ENCODE measurements at regions not wholly inside any gene's neighbourhood (a gene's known extent, or its start where the extent isn't known, plus 50 kb on each side); places are given as distances from the start of the nearest gene placed in this dataset.

- ATAC-seq (no peak), FAIRE-seq (no peak), DNase-seq (ENCODE audit: low read depth, low spot score) (no peak)
- Histone ChIP-seq H4K20me1 (ENCODE audit: control insufficient read depth, insufficient read depth) (no peaks in the 10 kb centered on the region), H3K4me3 (no peak overlapping the region), H2AFZ (ENCODE audit: control insufficient read depth, low read depth, low read length) (no peak overlapping the region), H3K4me1 (ENCODE audit: control insufficient read depth, insufficient read depth, low read length) (no peaks in the 10 kb centered on the region), H3K36me3 (ENCODE audit: control insufficient read depth in 2 of 2, insufficient read depth in 2 of 2, low read length in 1 of 2) (no peaks in the 10 kb centered on the region), H3K9me3 (replicated peaks; ENCODE audit: control insufficient read depth, insufficient read depth, low read length) (no peaks in the 10 kb centered on the region), H3K4me2 (ENCODE audit: control insufficient read depth, insufficient read depth) (no peak overlapping the region), H3K79me2 (ENCODE audit: control insufficient read depth, insufficient read depth, low read length) (no peaks in the 10 kb centered on the region), H3K27ac (ENCODE audit: control insufficient read depth, insufficient read depth) (no peak overlapping the region), H3K9ac (ENCODE audit: control insufficient read depth, insufficient read depth, low read length) (no peak overlapping the region), H3K27me3 (replicated peaks in 1 of 2; ENCODE audit: control insufficient read depth in 2 of 2, insufficient read depth in 2 of 2, low read length in 1 of 2) (no peaks in the 10 kb centered on the region)
- ChIA-PET SMC1A (ENCODE audit: uncharacterized antibody, unreplicated experiment) (no interaction called here), POLR2A (no interaction called here), RAD21 (ENCODE audit: unreplicated experiment) (no interaction called here), CTCF (no interaction called here)
- no peak for TF ChIP-seq E2F8 (IDR thresholded peaks at IDR 0.05; ENCODE audit: low read depth, partially characterized antibody)
- no peak for TF ChIP-seq PML (IDR thresholded peaks at IDR 0.05; ENCODE audit: low read length)
- TF ChIP-seq RBBP5 (conservative IDR thresholded peaks at IDR 0.05): no peak
- no peak for TF ChIP-seq MYC (IDR thresholded peaks at IDR 0.05; ENCODE audit: insufficient read depth, insufficient read length, insufficient replicate concordance, low read length, severe bottlenecking)
- in situ Hi-C loops (cut with MboI) (loop anchor here (10.0 kb wide), 1 partner anchor 1787 kb away; no protein-coding TSS in a partner anchor), intact Hi-C loops (cut with micrococcal nuclease; ENCODE audit: unreplicated experiment) (no loop called here)
- BruUV-seq (replicated peaks): no TSS peak
- 4% methylated on average over 6 of the region's 6 CpGs for WGBS (ENCODE audit: insufficient coverage, insufficient replicate concordance, low lambda C conversion rate, missing lambda C conversion rate)
Observed at GRCh38 chr11:36997656-36998055, 399.6 kb upstream of the RAG2 start.

GRCh38 chr11:36996795-36997194 lies 398.8 kb upstream of the RAG2 start:
- H3K27me3 ChIP-seq (replicated peaks in 1 of 2; ENCODE audit: control insufficient read depth in 2 of 2, insufficient read depth in 2 of 2, low read length in 1 of 2): no peaks in the 10 kb centered on the region
- no peak overlapping the region for H3K27ac ChIP-seq (ENCODE audit: control insufficient read depth, insufficient read depth)
- H4K20me1 ChIP-seq (ENCODE audit: control insufficient read depth, insufficient read depth): no peaks in the 10 kb centered on the region
- no peaks in the 10 kb centered on the region for H3K36me3 ChIP-seq (ENCODE audit: control insufficient read depth in 2 of 2, insufficient read depth in 2 of 2, low read length in 1 of 2)
- ChIA-PET POLR2A (no interaction called here), SMC1A (ENCODE audit: uncharacterized antibody, unreplicated experiment) (no interaction called here), RAD21 (ENCODE audit: unreplicated experiment) (no interaction called here), CTCF (no interaction called here)
- ATAC-seq (no peak), DNase-seq (ENCODE audit: low read depth, low spot score) (no peak), FAIRE-seq (no peak)
- no peak overlapping the region for H3K4me2 ChIP-seq (ENCODE audit: control insufficient read depth, insufficient read depth)
- no peaks in the 10 kb centered on the region for H3K4me1 ChIP-seq (ENCODE audit: control insufficient read depth, insufficient read depth, low read length)
- H3K4me3 ChIP-seq: no peak overlapping the region
- no peak overlapping the region for H2AFZ ChIP-seq (ENCODE audit: control insufficient read depth, low read depth, low read length)
- in situ Hi-C loops (cut with MboI) (loop anchor here (10.0 kb wide), 1 partner anchor 1788 kb away; no protein-coding TSS in a partner anchor), intact Hi-C loops (cut with micrococcal nuclease; ENCODE audit: unreplicated experiment) (no loop called here)
- H3K9me3 ChIP-seq (replicated peaks; ENCODE audit: control insufficient read depth, insufficient read depth, low read length): no peaks in the 10 kb centered on the region
- TF ChIP-seq E2F4 (IDR thresholded peaks at IDR 0.05; ENCODE audit: low read depth, low read length) (no peak), EGR1 (IDR thresholded peaks at IDR 0.05; ENCODE audit: borderline replicate concordance in 1 of 2, low read depth in 2 of 2, low read length in 2 of 2) (no peak), ZNF384 (IDR thresholded peaks at IDR 0.05; ENCODE audit: borderline replicate concordance, low read depth, low read length) (no peak), NFYB (IDR thresholded peaks at IDR 0.05; ENCODE audit: insufficient read depth, low read depth, low read length) (no peak), NKRF (conservative IDR thresholded peaks at IDR 0.05) (no peak), RBBP5 (conservative IDR thresholded peaks at IDR 0.05) (no peak), CBX5 (IDR thresholded peaks at IDR 0.05; ENCODE audit: low read depth) (no peak)
- 50% methylated on average over 3 of the region's 3 CpGs for WGBS (ENCODE audit: insufficient coverage, insufficient replicate concordance, low lambda C conversion rate, missing lambda C conversion rate)
- no peaks in the 10 kb centered on the region for H3K79me2 ChIP-seq (ENCODE audit: control insufficient read depth, insufficient read depth, low read length)
- no TSS peak for BruUV-seq (replicated peaks)
- no peak overlapping the region for H3K9ac ChIP-seq (ENCODE audit: control insufficient read depth, insufficient read depth, low read length)

Data from GM12878 (cell line).